Mucosa of descending colon (tissue), 3 donors: ENCODE measurements at regions not wholly inside any gene's neighbourhood (a gene's known extent, or its start where the extent isn't known, plus 50 kb on each side); places are given as distances from the start of the nearest gene placed in this dataset.

Experiments
- ATAC-seq: fragments of 200-7000 bp; cut with Tn5 transposase; one replicate; pipeline ENCODE4 v1.9.1; 2020; ENCODE audit warnings: mild to moderate bottlenecking, moderate library complexity
- DNase-seq, 3 donors: peaks; one replicate each; pipeline ENCODE4 v3.0.0-alpha.2; 2020
- H3K36me3 ChIP-seq: fragments of 200-600 bp; one replicate; pipeline ENCODE4 v1.8.0; 2021; ENCODE audit warnings: low read depth, mild to moderate bottlenecking
- H3K4me1 ChIP-seq: fragments of 200-600 bp; one replicate; pipeline ENCODE4 v1.8.0; 2021; ENCODE audit warnings: low read depth, mild to moderate bottlenecking
- H3K4me3 ChIP-seq: fragments of 200-600 bp; one replicate; pipeline ENCODE4 v1.8.0; 2021; ENCODE audit warnings: mild to moderate bottlenecking
- H3K9me3 ChIP-seq: fragments of 200-600 bp; one replicate; pipeline ENCODE4 v1.8.0; 2021; ENCODE audit warnings: mild to moderate bottlenecking
- CTCF ChIP-seq: fragments of 200-600 bp; IDR thresholded peaks from one replicate; pipeline ENCODE4 v1.8.0; 2022; ENCODE audit warnings: antibody characterized with exemption, mild to moderate bottlenecking
- intact Hi-C, 2 donors: fragments of 100-400 bp; cut with DNase I in 1 of 2; cut with micrococcal nuclease in 1 of 2; formaldehyde crosslinking; loops; one replicate each; pipeline versions ENCODE4 v1.11.0 to v1.11.1; 2022; cut with DNase I, micrococcal nuclease
- donor health status: DM: no; HTN: no; CAD: no; lungs with moderate emphysema.
- donor health status: DM: no; HTN: no; CAD: no.
- donor health status: DM: no; HTN: yes; CAD: no.

- DNase-seq: no peak
- peaks cover 12% of the 10 kb centered on the region for H3K4me1 ChIP-seq
- H3K36me3 ChIP-seq: no peaks in the 10 kb centered on the region
- TF ChIP-seq CTCF: no peak
- intact Hi-C loops: no loop called here
- no peak for ATAC-seq
- no peaks in the 10 kb centered on the region for H3K9me3 ChIP-seq
- H3K4me3 ChIP-seq: no peak overlapping the region
Measured at GRCh38 chr5:154612666-154613065, 134.6 kb upstream of the HAND1 start.

DNA sequence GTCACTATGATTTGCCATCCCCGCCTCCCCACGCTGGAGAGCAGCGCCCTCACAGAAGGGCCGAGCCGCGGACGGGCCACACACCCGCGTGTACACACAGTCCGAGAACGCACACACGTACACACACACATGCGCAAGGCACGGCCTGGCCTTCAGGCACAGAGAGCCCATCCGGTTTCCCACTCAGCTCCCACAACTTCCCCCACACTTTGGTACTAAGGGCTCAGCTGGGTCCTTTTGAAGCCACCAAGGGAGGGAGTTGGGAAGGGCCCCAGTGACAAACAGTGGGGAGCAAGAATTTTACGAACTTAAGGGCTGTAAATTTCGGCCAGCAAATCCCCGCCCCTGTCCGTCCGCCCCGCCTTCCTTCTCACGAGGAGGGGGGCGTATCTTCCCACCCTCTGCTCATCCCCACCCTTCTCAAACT, 133.3 kb upstream of the HAND1 start:
- Histone ChIP-seq H3K9me3 (no peaks in the 10 kb centered on the region), H3K4me3 (no peak overlapping the region), H3K4me1 (peaks cover 12% of the 10 kb centered on the region), H3K36me3 (no peaks in the 10 kb centered on the region)
- intact Hi-C loops: no loop called here
- DNase-seq (peak in 2 of 3 donors; percentile 7 to 25), ATAC-seq (peak; percentile 22)
- no peak for TF ChIP-seq CTCF

GRCh38 chr5:154610321-154611154, 132.5 kb upstream of the HAND1 start:
- intact Hi-C loops: no loop called here
- peaks cover 12% of the 10 kb centered on the region for H3K4me1 ChIP-seq
- H3K4me3 ChIP-seq: no peak overlapping the region
- H3K36me3 ChIP-seq: no peaks in the 10 kb centered on the region
- TF ChIP-seq CTCF: peak; percentile 71
- DNase-seq (peak; percentile 64 to 76 (median 68)), ATAC-seq (peak; percentile 92)
- no peaks in the 10 kb centered on the region for H3K9me3 ChIP-seq

DNA sequence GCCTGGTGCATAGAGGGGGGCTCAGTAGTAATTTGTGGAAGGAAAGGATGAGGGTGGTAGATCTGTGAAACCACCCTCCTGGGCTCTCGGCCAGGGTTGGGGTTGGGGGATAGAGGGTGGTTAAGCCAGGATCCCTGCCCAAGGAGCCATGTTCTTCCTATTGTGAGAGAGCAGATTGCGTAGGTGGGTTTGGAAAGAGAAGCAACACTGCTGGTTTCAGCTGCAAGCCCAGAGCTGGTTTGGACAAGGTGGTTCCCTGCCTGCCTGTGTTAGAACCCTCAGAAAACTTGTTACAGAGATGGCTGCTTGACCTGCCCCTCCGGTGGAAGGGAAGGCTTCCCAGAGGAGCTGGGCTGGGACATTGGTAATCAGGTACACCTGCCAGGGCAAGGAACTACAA, 131.2 kb upstream of the HAND1 start:
- H3K4me3 ChIP-seq: no peak overlapping the region
- TF ChIP-seq CTCF: no peak
- ATAC-seq: no peak
- H3K4me1 ChIP-seq: peaks cover 12% of the 10 kb centered on the region
- DNase-seq: no peak
- intact Hi-C loops: loop anchor here (5.0 kb wide), 2 partner anchors 137 to 142 kb away; no protein-coding TSS in a partner anchor
- H3K36me3 ChIP-seq: no peaks in the 10 kb centered on the region
- H3K9me3 ChIP-seq: no peaks in the 10 kb centered on the region

GRCh38 chr5:154608531-154609011, 130.5 kb upstream of the HAND1 start:
- Histone ChIP-seq H3K9me3 (no peaks in the 10 kb centered on the region), H3K36me3 (no peaks in the 10 kb centered on the region), H3K4me3 (no peak overlapping the region), H3K4me1 (peaks cover 12% of the 10 kb centered on the region)
- no peak for DNase-seq
- intact Hi-C loops: loop anchor here (5.0 kb wide), 2 partner anchors 136 to 141 kb away; no protein-coding TSS in a partner anchor
- ATAC-seq: no peak
- TF ChIP-seq CTCF: no peak
